H1 (cell line): ENCODE measurements at regions not wholly inside any gene's neighbourhood (a gene's known extent, or its start where the extent isn't known, plus 50 kb on each side); places are given as distances from the start of the nearest gene placed in this dataset.

Experiments
- ATF2 ChIP-seq: IDR thresholded peaks from 2 replicates; pipeline ENCODE4 v1.6.1; 2012; ENCODE audit warnings: low read length, inconsistent platforms
- HDAC2 ChIP-seq, 2 experiments: fragments of 300-600 bp in 1 of 2; sonication (generic) in 1 of 2; IDR thresholded peaks; 2 replicates each; pipeline ENCODE4 v1.6.1; 2011 to 2012; ENCODE audit warnings: low read depth in 2 of 2, low read length in 2 of 2, mild to moderate bottlenecking in 2 of 2, moderate library complexity in 2 of 2, borderline replicate concordance in 1 of 2, inconsistent platforms in 1 of 2

- TF ChIP-seq HDAC2 (IDR thresholded peaks at IDR 0.05; ENCODE audit: borderline replicate concordance in 1 of 2, low read depth in 2 of 2, low read length in 2 of 2) (no peak), ATF2 (no peak)
Measured at GRCh38 chr4:129751646-129752045, 655.7 kb downstream of the C4orf33 start (continued).
